GM18498 (cell line): ENCODE measurements at regions not wholly inside any gene's neighbourhood (a gene's known extent, or its start where the extent isn't known, plus 50 kb on each side); places are given as distances from the start of the nearest gene placed in this dataset.
"Not testable (repeated sequence)": the region's sequence is repeated elsewhere in the genome, so short reads cannot be mapped to it uniquely, and the experiment has no call there.

Source experiments
- ATAC-seq: cut with Tn5 transposase; IDR thresholded peaks from one replicate; pipeline ENCODE4 v1.9.1; 2021; ENCODE audit warnings: mild to moderate bottlenecking, moderate library complexity; ENCODE audit not compliant: unreplicated experiment

GRCh38 chr21:34271189-34271851, 92.5 kb upstream of the KCNE2 start:
- no peak for ATAC-seq

- no peak for ATAC-seq
Measured at GRCh38 chr21:34272321-34272720, 91.5 kb upstream of the KCNE2 start.

- no peak for ATAC-seq
Measured at GRCh38 chr21:34274001-34274400, 89.8 kb upstream of the KCNE2 start.

GRCh38 chr21:34276711-34277425, 86.9 kb upstream of the KCNE2 start:
- no peak for ATAC-seq

- ATAC-seq, result no peak
Measured at GRCh38 chr21:34278451-34278850, 85.4 kb upstream of the KCNE2 start.

- ATAC-seq, result no peak
Measured at GRCh38 chr21:34279285-34279684, 84.5 kb upstream of the KCNE2 start.

- ATAC-seq, result no peak
Measured at GRCh38 chr21:34279883-34280282, 83.9 kb upstream of the KCNE2 start.

GRCh38 chr21:34280389-34280795, 83.4 kb upstream of the KCNE2 start:
- no peak for ATAC-seq

GRCh38 chr21:34280959-34281358, 82.8 kb upstream of the KCNE2 start:
- ATAC-seq, result no peak

GRCh38 chr21:34282223-34282622, 81.6 kb upstream of the KCNE2 start:
- no peak for ATAC-seq

GRCh38 chr21:34284666-34285065, 79.1 kb upstream of the KCNE2 start:
- ATAC-seq, result no peak

GRCh38 chr21:34288042-34288441, 75.8 kb upstream of the KCNE2 start:
- not testable (repeated sequence) for ATAC-seq

GRCh38 chr21:34289856-34290255, 74.0 kb upstream of the KCNE2 start:
- ATAC-seq, result no peak

- ATAC-seq, result no peak
Measured at GRCh38 chr21:34296878-34297277, 66.9 kb upstream of the KCNE2 start.

- no peak for ATAC-seq
Measured at GRCh38 chr21:34298534-34299167, 65.2 kb upstream of the KCNE2 start.

GRCh38 chr21:34299168-34299539, 64.7 kb upstream of the KCNE2 start:
- no peak for ATAC-seq

GRCh38 chr21:34302521-34302920, 61.3 kb upstream of the KCNE2 start:
- ATAC-seq, result no peak

GRCh38 chr21:34305605-34306604, 57.9 kb upstream of the KCNE2 start:
- no peak for ATAC-seq

- no peak for ATAC-seq
Measured at GRCh38 chr21:34307991-34308532, 55.7 kb upstream of the KCNE2 start.

GRCh38 chr21:34311561-34312330, 52.1 kb upstream of the KCNE2 start:
- ATAC-seq, result no peak
